Stimulated activated CD4-positive, alpha-beta T cell treated with anti-CD3 and anti-CD28 coated beads, Interleukin-2, amount 100 ng/mL, for 4 hours (primary cell): ENCODE measurements at regions not wholly inside any gene's neighbourhood (a gene's known extent, or its start where the extent isn't known, plus 50 kb on each side); places are given as distances from the start of the nearest gene placed in this dataset.
"Not testable (repeated sequence)": the region's sequence is repeated elsewhere in the genome, so short reads cannot be mapped to it uniquely, and the experiment has no call there.

ENCODE experiments used
- DNase-seq: peaks from one replicate; pipeline ENCODE4 v3.0.0-alpha.2; 2020; ENCODE audit warnings: low read depth

GRCh38 chr14:66017927-66018326, 468.2 kb upstream of the CCDC196 start:
- DNase-seq, result no peak

GRCh38 chr14:66022526-66022925, 463.6 kb upstream of the CCDC196 start:
- DNase-seq, result no peak

- no peak for DNase-seq
These were observed 460.4 kb upstream of the CCDC196 start for GRCh38 chr14:66025779-66026178.

DNA sequence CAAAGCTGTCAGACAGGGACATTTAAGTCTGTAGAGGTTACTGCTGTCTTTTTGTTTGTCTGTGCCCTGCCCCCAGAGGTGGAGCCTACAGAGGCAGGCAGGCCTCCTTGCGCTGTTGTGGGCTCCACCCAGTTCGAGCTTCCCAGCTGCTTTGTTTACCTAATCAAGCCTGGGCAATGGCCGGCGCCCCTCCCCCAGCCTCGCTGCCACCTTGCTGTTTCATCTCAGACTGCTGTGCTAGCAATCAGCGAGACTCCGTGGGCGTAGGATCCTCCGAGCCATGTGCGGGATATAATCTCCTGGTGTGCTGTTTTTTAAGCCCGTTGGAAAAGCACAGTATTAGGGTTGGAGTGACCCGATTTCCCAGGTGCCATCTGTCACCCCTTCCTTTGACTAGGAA, 454.2 kb upstream of the CCDC196 start:
- not testable (repeated sequence) for DNase-seq

DNA sequence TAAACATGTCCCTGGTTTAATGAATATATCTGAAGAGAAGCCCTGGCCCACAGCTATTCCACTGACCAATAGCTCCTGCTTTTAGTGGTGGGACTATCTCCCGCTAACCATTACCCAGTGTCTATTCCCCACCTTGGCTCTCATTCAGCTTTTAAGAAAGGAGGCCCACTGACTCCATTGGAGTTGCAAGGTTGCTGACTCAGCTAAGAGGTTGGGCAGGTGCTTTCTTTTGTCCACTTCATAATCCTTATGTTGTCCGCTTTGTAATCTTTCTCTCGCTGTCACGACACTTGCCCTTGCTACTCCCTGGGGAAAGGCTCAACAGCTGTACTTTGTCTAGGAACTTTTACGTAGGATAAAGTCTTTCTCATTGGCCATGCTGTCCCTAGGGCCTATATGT, 453.4 kb upstream of the CCDC196 start:
- no peak for DNase-seq

DNA sequence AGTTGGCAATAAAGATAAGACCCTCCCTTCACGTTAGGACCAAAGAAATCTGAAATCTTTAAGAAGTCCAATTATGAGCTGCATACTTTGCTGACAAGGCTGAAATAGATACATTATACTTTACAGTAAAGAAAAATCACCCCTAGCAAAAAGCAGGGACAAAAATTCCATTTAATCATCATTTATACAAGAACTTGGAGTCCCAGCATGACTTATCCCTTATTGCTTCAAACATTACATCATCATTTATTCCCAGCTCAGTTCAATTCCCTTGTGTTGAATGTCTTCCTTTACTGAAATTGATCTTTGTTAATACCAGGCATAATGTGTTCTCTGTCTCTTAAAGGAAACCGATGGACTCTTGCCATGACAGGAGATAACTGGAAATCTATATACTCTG, 449.6 kb upstream of the CCDC196 start:
- no peak for DNase-seq

DNA sequence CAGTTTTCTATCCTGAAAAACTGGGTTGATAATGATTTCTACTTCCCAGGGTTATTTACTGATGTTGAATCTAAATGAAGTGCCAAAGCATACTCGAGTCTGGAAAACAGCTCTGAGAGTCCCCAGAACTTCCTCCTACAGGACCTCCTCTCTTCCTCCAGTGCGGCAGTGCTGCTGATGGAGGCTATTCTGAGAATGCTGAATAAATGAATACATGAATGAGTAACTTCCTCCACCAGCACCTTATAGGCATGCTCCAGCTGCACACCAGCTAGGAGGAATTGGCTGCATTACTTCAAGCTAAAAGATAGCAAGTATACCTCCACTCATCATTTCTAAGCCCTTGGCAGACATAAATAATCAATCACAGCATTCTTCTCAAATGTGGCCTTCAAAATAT, 448.8 kb upstream of the CCDC196 start:
- DNase-seq, result no peak

DNA sequence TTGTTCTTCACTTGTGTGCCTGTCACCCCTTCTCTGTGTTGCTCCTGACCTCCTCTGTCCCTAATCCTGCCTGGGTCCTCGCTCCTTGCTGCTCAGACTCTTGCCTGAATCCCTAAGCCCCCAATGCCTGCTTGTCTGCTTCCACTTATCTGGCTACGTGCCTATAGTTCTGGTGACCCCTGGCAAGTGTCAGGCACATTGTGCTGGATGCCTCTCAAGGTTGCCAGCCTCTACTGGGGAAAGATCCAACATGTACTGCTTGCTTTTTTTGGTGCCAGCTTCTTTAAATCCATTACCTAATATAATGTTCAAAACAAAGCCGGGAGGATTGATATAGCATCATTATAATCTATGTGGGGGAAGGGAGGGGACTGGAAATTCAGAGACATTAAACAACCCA, 448.0 kb upstream of the CCDC196 start:
- no peak for DNase-seq

DNA sequence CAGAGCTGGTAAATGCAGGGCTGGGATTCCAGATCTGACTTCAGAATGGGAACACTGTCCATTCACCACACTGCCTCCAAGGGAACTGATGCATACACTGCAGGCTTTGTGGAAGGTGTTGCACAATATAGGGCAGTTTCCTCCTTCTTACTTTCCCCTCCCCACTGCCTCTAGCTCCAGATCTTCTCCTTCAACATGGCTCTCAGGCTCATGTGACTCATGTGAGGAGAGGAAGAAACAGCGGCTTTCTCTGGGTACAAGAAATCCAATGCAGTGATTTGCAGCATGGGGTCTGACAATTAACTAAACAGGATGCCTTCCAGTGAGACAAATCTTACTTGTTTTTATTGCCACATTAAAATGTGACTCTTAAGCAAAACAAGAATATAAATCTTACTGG, 447.6 kb upstream of the CCDC196 start:
- DNase-seq, result no peak

DNA sequence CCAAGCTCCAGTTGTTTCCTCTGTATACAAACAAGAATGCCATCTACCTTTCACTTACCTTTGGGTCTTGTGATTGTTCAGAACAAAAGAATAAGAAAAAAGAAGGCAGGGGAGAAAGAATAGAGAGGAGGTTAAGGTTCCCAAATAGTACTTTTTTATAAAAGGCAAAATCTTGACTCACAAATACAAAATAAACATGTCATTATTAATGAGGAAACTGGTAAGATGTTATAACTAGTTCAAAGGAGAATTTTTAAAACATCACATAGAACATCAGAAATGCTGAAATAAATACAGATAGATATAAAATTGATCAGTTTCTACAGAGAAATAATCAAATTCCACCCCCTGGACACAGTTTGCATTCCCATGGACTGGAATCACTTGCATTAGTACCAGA, 446.7 kb upstream of the CCDC196 start:
- no peak for DNase-seq

- no peak for DNase-seq
These were observed 444.6 kb upstream of the CCDC196 start for GRCh38 chr14:66041582-66041981.

DNA sequence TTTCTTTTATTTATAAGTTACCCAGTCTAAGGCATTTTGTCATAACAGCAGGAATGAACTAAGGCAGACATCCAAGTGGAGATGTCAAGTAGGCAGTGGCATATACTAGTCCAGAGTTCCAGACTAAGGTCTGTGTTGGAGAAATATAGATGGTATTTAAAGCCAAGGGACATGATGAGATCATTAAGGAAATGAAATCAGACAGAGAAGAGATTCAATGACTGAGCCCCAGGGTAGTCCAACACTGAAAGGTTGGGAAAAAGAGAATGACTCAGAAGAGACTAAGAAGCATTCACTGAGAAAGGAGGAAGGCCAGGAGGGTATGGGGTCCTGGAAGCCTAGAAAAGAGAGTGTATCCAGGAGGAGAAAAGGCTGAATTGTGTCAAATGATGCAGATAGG, 442.2 kb upstream of the CCDC196 start:
- no peak for DNase-seq

DNA sequence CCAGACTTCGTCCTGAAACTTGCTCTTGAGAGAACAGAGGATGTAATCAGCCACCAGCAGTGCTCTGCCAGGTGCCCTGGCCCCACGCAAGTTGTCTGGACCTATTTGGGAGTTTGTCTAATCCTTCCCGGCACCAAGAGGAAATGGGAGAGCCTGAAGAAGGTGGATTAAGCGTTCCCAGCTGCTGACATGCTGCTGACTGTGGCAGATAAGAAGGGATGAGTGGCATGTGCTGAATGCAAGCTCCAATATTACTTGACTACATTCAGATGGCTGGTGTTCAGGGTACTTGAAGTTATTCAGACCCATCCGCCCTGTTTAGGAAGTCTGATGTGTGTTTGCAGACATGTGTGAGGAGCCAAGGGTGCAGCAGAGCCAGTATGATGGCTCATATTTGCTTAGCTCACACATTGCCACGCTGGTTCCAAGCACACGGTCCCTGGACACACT, 440.6 kb upstream of the CCDC196 start:
- no peak for DNase-seq

DNA sequence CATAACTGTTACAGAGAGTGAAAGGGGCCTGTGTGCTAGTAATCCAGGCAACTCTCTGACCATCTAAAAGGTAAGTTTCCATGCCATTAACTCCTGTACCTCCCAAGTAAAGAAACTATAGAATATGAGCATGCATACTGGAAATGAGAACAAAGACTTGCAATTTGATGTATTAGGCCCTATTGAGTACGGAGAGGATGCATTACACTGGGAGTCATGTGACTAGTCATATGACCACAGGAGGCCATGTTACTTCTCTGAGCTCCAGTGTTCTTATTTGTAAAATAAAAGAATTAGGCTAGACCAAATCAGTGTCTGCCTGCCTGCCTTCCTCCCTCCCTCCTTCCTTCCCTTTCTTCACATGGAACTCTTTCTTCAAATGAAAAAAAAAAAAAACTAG, 440.1 kb upstream of the CCDC196 start:
- DNase-seq, result no peak

DNA sequence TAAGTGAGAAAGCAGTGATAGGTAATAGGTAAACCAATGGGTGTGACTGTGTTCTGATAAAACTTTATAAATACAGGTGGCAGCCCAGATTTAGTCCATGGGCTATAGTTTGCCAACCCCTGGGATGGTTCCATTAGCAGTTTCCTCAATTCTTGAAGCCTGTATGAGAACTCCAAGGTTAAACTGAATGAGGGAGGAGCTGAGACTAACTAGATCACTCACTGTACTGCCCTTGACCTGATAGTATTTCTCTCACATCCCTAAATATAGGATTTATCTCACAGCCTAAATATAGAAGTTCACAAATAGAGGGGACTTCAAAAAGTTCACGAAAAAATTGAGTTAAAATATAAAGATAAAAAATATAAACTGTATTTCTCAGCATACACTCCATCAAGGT, 439.6 kb upstream of the CCDC196 start:
- DNase-seq, result no peak

GRCh38 chr14:66056268-66056907, 429.8 kb upstream of the CCDC196 start:
- no peak for DNase-seq

GRCh38 chr14:66056926-66057552, 429.1 kb upstream of the CCDC196 start:
- no peak for DNase-seq

GRCh38 chr14:66065188-66065587, 421.0 kb upstream of the CCDC196 start:
- no peak for DNase-seq

- no peak for DNase-seq
These were observed 419.0 kb upstream of the CCDC196 start for GRCh38 chr14:66066981-66067776.

- DNase-seq, result no peak
These were observed 417.1 kb upstream of the CCDC196 start for GRCh38 chr14:66069036-66069435.

DNA sequence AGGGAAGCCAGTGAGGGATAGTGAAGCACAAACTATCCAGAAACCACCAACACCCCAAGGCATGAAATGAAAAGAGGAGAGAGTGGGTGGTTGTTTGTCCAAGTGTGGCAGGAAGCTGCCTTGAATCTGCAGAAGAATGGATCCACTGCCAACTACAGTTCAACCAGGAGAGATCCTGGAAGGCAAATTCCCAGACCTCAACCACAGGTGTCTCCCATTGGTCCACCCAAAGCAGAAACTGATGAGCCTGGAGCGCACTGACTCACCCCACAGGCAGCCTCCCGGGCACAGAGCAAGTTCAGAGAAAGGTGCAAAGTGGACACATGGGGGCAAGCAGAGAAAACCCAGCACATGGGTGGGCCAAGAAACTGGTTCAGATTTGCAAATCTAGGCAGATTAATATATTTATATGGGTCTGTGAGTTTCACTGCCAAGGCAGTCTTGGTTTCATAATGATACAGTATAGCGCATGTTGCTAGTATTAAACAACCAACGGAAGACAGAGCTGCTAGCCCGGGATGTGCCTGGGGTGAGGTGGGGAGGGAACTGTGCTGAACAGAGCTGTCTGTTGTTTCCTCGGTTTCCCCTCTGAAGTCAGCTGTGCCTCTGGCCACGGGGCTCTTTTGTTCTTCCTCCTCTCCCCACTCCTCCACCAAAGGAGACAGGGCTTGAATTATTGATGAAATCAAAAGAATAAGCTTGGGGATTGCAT, 416.2 kb upstream of the CCDC196 start:
- DNase-seq, result no peak

GRCh38 chr14:66070542-66071319, 415.4 kb upstream of the CCDC196 start:
- DNase-seq, result peak; percentile 56
